GM18858 (cell line): ENCODE measurements at regions not wholly inside any gene's neighbourhood (a gene's known extent, or its start where the extent isn't known, plus 50 kb on each side); places are given as distances from the start of the nearest gene placed in this dataset.
"Not testable (repeated sequence)": the region's sequence is repeated elsewhere in the genome, so short reads cannot be mapped to it uniquely, and the experiment has no call there.

Source experiments
- ATAC-seq: cut with Tn5 transposase; IDR thresholded peaks from one replicate; pipeline ENCODE4 v1.9.1; 2021; ENCODE audit not compliant: unreplicated experiment

GRCh38 chr12:44457465-44457864, 418.6 kb downstream of the NELL2 start:
- ATAC-seq: no peak

GRCh38 chr12:44454959-44455358, 421.2 kb downstream of the NELL2 start:
- ATAC-seq: not testable (repeated sequence)

- no peak for ATAC-seq
These were observed 429.9 kb downstream of the NELL2 start for GRCh38 chr12:44446181-44446580.

GRCh38 chr12:44441155-44441554, 435.0 kb downstream of the NELL2 start:
- peak; percentile 69 for ATAC-seq
